MV-4-11 (cell line): ENCODE measurements at regions not wholly inside any gene's neighbourhood (a gene's known extent, or its start where the extent isn't known, plus 50 kb on each side); places are given as distances from the start of the nearest gene placed in this dataset.
"Not testable (repeated sequence)": the region's sequence is repeated elsewhere in the genome, so short reads cannot be mapped to it uniquely, and the experiment has no call there.

ENCODE experiments used
- DNase-seq: peaks from one replicate; lab custom pipeline; 2025; lab: John Stamatoyannopoulos, UW

DNA sequence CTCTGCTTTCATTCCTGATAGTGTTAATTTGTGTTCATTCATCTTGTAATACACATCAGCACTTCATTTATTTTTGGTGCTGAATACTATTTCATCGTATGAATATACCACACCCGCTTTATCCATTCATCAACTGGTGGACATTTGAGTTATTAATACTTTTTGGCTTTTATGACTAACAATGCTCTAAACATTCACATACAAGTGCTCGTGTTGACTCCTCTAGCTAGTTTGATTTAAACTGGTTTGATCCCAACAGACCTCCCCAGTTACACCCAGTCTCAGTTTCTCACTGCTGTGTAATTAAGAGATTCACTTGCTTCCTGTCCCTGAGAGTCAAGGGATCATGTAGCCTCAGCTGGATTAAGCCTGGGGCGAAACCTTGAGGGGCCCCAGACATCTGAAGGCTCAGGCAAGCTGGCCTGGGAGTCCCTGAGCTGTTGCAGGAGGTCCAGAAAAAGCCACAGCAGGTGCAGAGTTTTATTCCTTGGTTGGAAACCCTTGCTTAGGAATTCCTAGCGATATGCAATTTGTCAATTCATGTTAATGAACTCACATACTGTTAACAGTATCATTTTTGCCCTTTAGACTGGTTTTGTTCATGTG, 52.8 kb upstream of the CLDN24 start:
- DNase-seq = no peak

DNA sequence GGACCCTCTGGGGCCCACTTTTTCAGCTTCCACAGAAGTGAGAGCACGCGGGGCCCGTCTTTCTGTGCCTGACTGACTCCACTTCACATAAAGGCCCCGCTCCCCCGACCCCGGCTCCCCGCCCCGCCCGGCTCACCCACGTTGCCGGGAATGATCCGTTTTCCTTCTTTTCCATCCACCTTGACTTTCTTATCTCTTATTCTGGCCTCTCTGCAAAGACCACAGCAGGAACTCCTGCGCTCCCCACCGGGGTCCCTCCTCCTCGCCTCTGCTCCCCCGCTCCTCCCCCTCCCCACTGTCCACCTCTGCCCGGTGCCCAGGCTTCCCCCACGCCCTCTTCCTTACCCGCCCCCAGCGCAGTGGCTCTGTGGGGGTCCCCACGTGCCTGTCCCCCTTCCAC, 54.2 kb upstream of the CLDN24 start:
- no peak for DNase-seq

DNA sequence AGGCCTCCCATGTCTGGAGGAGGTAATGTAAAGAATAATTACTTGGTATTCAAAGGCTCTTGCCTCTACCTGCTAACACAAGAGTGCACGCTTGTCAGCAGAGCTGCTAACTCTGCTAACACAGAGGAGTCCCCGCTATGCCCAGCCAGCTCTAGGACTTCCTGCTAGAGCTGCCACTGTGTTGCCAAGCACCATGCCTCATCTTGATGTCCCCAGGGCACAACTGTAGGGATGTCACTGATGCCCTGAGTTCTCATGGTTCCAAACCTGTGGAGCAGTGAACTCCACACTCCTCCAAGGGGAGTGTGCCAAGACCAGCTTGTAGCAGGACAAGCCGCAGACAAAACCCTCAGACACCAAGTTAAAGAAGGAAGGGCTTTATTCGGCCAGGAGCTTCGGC, 55.3 kb upstream of the CLDN24 start:
- DNase-seq = no peak

DNA sequence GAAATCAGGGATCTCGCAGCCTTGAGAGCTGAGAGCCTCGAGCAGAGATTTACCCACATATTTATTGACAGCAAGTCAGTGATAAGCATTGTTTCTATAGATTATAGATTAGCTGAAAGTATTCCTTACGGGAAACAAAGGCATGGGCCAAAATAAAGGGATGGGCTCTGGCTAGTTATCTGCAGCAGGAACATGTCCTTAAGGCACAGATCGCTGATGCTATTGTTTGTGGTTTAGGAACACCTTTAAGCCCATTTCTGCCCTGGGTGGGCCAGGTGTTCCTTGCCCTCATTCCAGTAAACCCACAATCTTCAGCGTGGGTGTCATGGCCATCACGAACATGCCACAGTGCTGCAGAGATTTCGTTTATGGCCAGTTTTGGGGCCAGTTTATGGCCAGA, 56.1 kb upstream of the CLDN24 start:
- DNase-seq = not testable (repeated sequence)

DNA sequence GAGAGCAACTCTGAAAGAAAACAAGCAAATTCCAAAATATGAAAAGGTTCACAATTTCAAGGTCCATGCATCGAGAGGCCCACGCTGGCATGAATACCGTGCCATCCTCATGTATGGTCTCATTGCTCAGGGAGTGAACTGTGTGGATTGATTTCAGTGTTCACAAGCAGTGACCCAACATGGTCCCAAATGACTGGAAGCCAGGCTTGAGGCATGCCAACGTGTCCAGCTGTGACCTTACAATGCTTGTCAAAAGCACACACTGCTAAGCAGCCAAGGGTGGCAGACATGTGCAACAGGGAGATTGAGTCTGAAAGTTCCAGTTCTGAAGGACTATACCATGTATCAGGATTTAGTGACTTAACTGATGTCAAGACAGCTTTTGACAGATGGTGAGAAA, 58.7 kb upstream of the CLDN24 start:
- DNase-seq = no peak

DNA sequence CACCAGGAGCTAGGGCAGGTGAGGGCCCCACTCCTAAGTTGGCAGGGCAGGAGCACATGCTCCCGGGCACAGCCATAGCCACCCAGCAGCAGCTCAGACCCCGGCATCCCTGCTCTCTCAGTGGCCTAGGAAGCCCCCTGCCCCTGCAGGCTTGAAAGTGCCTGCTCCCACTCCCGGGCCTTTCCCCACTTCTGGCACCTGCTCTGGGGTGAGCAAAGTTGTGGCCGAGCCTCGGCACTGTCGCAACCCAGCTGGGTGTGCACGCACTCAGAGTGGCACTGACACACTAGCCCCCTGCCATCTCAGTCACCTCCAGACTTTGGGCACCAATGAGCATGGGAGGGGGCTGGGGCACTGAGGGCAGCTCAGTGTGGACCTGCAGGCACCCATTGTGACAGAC, 60.8 kb upstream of the CDKN2AIP start:
- no peak for DNase-seq

DNA sequence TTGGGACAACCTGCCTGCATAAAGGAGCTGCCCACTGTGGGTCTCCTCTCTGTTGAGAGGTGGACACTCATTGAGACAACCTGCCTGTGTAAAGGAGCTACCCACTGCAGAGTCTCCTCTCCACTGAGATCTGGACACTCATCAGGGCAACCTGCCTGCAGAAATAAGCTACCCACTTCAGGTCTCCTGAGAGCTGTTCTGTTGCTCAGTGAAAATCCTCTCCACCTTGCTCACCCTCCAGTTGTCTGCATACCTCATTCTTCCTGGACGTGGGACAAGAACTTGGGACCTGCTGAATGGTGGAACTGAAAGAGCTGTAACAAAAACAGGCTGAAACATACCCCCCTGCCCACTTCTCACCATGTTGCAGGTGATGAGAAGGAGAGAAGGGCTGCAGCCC, 59.9 kb upstream of the CDKN2AIP start:
- no peak for DNase-seq

DNA sequence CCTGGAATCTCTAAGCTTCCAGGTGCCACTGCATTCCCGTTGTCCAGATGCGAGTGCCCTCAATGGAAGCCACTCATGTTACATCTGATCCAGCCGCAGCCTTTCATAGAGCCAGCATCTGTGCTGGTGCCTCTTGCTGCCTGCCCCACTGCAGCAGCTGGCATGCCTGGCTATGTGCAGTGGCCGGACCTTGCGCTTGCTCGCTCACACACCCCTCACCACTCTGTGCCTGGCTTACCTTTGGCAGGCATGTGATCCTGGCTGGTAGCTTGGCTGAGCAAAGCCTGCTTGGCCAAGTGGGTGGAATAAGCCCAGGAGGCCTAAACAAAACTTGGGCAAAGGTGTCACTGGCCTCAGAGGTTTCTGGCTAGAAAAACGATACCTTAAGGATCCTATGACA, 59.5 kb upstream of the CDKN2AIP start:
- DNase-seq = no peak

DNA sequence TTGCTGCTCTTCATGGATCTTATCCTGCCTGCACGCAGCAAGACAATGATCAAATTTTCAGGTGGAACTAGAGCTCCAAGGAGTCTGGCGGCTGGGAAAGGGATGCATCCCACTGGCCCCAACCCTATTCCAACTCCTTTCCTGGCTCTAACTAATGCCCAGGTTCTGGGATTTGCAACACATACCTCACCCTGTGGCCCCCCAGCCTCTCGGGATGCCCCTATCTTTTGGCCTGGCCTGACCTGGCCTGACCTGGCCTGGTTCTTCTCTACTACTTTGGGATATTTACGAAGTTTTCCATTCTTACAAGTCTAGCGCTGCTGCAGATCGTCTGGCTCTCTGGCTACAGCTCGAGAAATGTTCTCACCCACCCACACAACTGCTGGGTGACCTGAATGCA, 56.4 kb upstream of the CDKN2AIP start:
- DNase-seq = no peak

DNA sequence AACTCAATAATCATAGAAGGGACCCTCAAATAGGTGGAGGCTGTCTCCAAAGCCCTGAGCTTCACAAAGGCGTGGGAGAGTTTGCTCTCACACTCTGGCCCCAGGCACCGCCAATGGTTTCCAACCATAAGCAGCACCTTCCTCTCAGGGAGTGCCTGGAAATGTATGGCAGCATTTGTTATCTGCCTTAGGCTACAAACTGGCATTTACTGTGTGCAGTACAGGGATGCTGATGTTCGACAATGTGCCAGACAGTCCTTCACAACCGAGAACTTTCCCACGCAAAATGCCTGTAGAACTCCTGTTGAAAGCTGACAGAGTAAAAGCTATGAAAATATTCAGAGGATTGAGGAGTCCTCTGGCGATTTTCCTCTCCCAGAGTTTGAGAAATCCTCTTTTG, 55.7 kb upstream of the CDKN2AIP start:
- no peak for DNase-seq

DNA sequence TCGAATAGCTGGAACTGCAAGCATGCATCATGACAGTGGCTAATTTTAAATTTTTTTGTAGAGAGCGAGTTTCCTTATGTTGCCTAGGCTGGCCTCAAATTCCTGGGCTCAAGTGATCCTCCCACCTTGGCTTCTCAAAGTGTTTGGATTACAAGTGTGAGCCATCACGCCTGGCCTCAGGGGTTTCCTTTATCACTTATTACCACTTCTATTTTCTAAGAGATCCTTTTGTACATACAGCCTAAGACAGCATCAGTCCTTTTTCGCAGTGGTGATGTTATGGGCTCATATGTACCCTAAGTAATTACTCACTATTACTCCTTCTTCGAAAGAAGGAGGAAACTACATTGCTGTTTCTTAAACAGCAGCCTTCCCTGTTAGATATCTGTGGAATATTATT, 54.1 kb upstream of the CDKN2AIP start:
- DNase-seq = no peak

DNA sequence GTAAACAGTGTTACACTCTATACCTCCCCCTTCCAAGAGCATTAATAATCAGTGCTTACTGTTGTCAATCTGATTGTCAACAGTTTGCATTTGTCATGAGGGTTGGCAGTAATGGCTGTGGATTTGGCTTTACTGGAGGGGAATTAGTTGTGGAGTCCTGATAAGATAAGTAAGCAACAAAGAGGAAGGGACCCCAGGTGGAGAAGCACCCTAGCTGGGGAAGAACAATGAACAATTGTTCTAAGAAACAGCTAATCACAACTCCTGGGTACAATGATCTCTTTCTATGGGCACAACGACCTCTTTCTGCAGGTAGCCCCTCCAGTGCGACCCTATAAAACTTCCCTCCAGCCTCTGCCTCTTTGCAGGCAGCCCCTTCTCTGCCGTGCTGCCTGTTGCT, 53.2 kb upstream of the CDKN2AIP start:
- DNase-seq = no peak

DNA sequence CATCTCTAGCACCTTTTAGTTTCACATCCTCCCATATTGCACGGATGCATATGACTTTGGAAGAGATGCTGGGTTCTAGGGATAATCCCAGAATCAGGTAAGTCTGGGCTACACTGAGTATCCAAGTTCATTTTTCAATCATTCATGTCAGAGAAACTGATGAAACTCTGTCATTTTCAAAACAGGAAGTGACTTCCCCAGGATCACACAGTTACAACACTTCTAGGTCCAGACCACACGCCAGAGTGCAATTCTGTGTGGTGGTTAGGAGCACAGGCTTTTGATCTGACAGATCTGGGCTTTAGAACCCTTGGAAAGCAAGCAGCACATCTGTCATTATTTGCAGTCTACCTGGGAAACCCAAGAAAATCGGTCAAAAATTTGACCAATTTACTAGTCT, 52.1 kb upstream of the CDKN2AIP start:
- peak; percentile 90 for DNase-seq

DNA sequence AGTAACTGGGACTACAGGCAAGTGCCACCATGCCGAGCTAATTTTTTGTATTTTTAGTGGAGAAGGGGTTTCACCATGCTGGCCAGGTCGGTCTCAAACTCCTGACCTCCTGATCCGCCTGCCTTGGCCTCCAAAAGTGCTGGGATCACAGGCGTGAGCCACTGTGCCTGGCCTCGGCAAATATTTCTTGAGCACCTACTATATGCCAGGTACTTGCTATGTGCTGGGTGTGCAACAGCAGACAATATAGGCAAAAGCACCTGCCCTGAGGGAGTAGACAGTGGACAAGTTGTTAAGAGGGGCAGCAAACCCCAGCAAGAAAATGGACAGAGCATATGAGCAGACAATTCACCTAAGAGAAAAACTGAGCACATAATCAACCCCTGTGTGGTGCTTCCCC, 51.0 kb upstream of the CDKN2AIP start:
- DNase-seq = no peak

DNA sequence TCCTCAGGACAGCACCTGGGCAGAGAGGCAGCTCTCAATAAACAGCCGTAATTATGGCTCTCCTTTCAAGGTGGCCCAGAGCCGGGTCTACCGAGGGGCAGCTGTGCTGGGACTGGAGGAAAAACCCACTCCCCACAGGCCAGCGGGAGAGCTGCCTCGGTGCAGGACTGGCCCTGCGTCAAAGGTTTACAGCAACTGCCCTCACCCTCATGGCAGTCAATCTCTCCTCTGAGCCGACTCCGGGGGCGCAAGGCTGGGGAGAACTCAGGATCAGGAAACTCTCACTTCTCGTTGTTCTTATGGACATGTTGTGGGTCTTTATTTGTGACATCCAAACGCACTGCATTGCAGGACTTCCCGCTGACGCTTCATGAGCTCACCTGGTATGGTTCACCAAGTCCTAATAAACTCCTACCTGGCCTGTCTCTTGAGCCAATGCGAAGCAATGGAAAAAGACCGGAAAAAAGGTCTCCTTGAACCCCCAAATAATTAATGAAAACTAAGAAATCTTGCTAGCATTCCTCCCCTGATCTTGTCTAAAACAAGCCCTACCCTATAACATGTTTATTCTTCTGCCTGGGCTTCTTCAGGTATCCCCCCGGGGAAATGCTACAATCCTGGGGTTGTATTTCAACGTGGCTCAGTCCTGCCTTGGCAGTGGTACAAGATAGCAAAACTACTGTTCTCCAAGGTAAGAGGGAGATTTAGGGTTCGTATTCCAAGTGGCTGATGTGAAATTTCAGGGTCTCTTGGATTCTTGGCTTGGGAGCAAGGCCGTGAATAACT, 50.1 kb upstream of the CDKN2AIP start:
- DNase-seq = no peak
